Mesenchymal stem cell (in vitro differentiated cells and primary cell): ENCODE measurements at regions not wholly inside any gene's neighbourhood (a gene's known extent, or its start where the extent isn't known, plus 50 kb on each side); places are given as distances from the start of the nearest gene placed in this dataset.

Experiments used
- DNase-seq: peaks from one replicate; pipeline ENCODE4 v3.0.0-alpha.2; 2013
- H2AFZ ChIP-seq: one replicate; pipeline ENCODE4 v1.6.1; 2013; ENCODE audit warnings: low read depth, mild to moderate bottlenecking, control low read depth, inconsistent platforms, low read length, moderate library complexity
- H2AK5ac ChIP-seq: 2 replicates; pipeline ENCODE4 v1.6.1; 2013; ENCODE audit warnings: low read length, moderate library complexity, mild to moderate bottlenecking, inconsistent platforms; ENCODE audit not compliant: severe bottlenecking
- H2BK120ac ChIP-seq: one replicate; pipeline ENCODE4 v1.6.1; 2013; ENCODE audit warnings: low read depth, mild to moderate bottlenecking, inconsistent platforms, low read length, moderate library complexity
- H2BK12ac ChIP-seq, 2 experiments: one replicate each; pipeline ENCODE4 v1.6.1; 2013; ENCODE audit warnings: inconsistent platforms in 2 of 2, low read length in 2 of 2, mild to moderate bottlenecking in 2 of 2, moderate library complexity in 2 of 2, control low read depth in 1 of 2
- H2BK15ac ChIP-seq: one replicate; pipeline ENCODE4 v1.6.1; 2013; ENCODE audit warnings: mild to moderate bottlenecking, low read depth, inconsistent platforms; ENCODE audit not compliant: poor library complexity, severe bottlenecking
- H2BK5ac ChIP-seq: 2 replicates; pipeline ENCODE4 v1.6.1; 2013; ENCODE audit warnings: low read depth, mild to moderate bottlenecking, low read length, control low read depth, inconsistent platforms; ENCODE audit not compliant: poor library complexity, severe bottlenecking
- H3K14ac ChIP-seq, 2 experiments: one replicate each; pipeline ENCODE4 v1.6.1; 2013; ENCODE audit warnings: inconsistent platforms in 2 of 2, low read length in 2 of 2, control low read depth in 1 of 2, mild to moderate bottlenecking in 1 of 2, moderate library complexity in 1 of 2
- H3K18ac ChIP-seq, 2 experiments: one replicate each; pipeline ENCODE4 v1.6.1; 2013; ENCODE audit warnings: inconsistent platforms in 2 of 2, low read length in 2 of 2, control low read depth in 1 of 2, low read depth in 1 of 2, mild to moderate bottlenecking in 1 of 2
- H3K23ac ChIP-seq, 2 experiments: one replicate each; pipeline ENCODE4 v1.6.1; 2013; ENCODE audit warnings: inconsistent platforms in 2 of 2, low read length in 2 of 2, mild to moderate bottlenecking in 2 of 2, moderate library complexity in 2 of 2, control low read depth in 1 of 2
- H3K27ac ChIP-seq: 2 replicates; pipeline ENCODE4 v1.5.1; 2013; ENCODE audit warnings: mild to moderate bottlenecking, moderate library complexity, low read length, control low read depth, inconsistent platforms; ENCODE audit not compliant: poor library complexity, severe bottlenecking
- H3K27me3 ChIP-seq, 2 experiments: 2 replicates each; pipeline versions ENCODE4 v1.6.1 to v1.7.0; 2013; ENCODE audit warnings: low read length in 2 of 2, mild to moderate bottlenecking in 2 of 2, moderate library complexity in 2 of 2, control low read depth in 1 of 2, inconsistent platforms in 1 of 2; ENCODE audit not compliant: control insufficient read depth in 1 of 2, insufficient read depth in 1 of 2
- H3K36me3 ChIP-seq, 2 experiments: 2 replicates each; pipeline versions ENCODE4 v1.6.1 to v1.7.0; 2013; ENCODE audit warnings: low read length in 2 of 2, control low read depth in 1 of 2, inconsistent platforms in 1 of 2, low read depth in 1 of 2, mild to moderate bottlenecking in 1 of 2; ENCODE audit not compliant: insufficient read depth in 2 of 2, control insufficient read depth in 1 of 2
- H3K4ac ChIP-seq, 2 experiments: one replicate each; pipeline ENCODE4 v1.6.1; 2013; ENCODE audit warnings: inconsistent platforms in 2 of 2, low read length in 2 of 2, mild to moderate bottlenecking in 2 of 2, moderate library complexity in 2 of 2, control low read depth in 1 of 2, low read depth in 1 of 2
- H3K4me1 ChIP-seq: 2 replicates; pipeline ENCODE4 v1.6.1; 2013; ENCODE audit warnings: low read depth, low read length, control low read depth; ENCODE audit not compliant: control insufficient read depth, insufficient read depth
- H3K4me2 ChIP-seq: 2 replicates; pipeline ENCODE4 v1.6.1; 2013; ENCODE audit warnings: low read length, mild to moderate bottlenecking, inconsistent platforms; ENCODE audit not compliant: poor library complexity, severe bottlenecking
- H3K4me3 ChIP-seq, 2 experiments: 2 replicates each; pipeline versions ENCODE4 v1.5.1 to v1.7.0; 2013; ENCODE audit warnings: low read length in 2 of 2, mild to moderate bottlenecking in 2 of 2, control low read depth in 1 of 2, low read depth in 1 of 2; ENCODE audit not compliant: insufficient read depth in 1 of 2
- H3K79me1 ChIP-seq: replicated peaks from 2 replicates; pipeline ENCODE4 v1.6.1; 2013; ENCODE audit warnings: mild to moderate bottlenecking, control low read depth, low read length, inconsistent platforms; ENCODE audit not compliant: poor library complexity, severe bottlenecking
- H3K9ac ChIP-seq: 2 replicates; pipeline ENCODE4 v1.7.0; 2013; ENCODE audit warnings: mild to moderate bottlenecking, low read length, moderate library complexity
- H3K9me3 ChIP-seq: 2 replicates; pipeline ENCODE4 v1.7.0; 2013; ENCODE audit warnings: mild to moderate bottlenecking, low read length; ENCODE audit not compliant: control insufficient read depth
- H4K8ac ChIP-seq: one replicate; pipeline ENCODE4 v1.6.1; 2013; ENCODE audit warnings: inconsistent platforms, mild to moderate bottlenecking, low read length, moderate library complexity
- H4K91ac ChIP-seq: one replicate; pipeline ENCODE4 v1.6.1; 2013; ENCODE audit warnings: mild to moderate bottlenecking, low read length, inconsistent platforms
- WGBS: methylation state at CpG from one replicate; pipeline ENCODE4 v1.1.7; 2013; ENCODE audit warnings: mixed read lengths; 5-methylcytosine and 5-hydroxymethylcytosine counted together

GRCh38 chr22:47596176-47596690 is 833.8 kb downstream of the TBC1D22A start:
- Histone ChIP-seq H3K79me1 (no peaks in the 10 kb centered on the region), H3K18ac (no peak overlapping the region), H3K23ac (no peak overlapping the region), H3K14ac (no peak overlapping the region), H2BK15ac (no peak overlapping the region), H3K4me2 (no peak overlapping the region), H2BK120ac (no peak overlapping the region), H3K9ac (no peak overlapping the region), H3K36me3 (no peaks in the 10 kb centered on the region), H4K8ac (no peak overlapping the region), H3K4me1 (no peaks in the 10 kb centered on the region), H2BK5ac (no peak overlapping the region), H2BK12ac (no peak overlapping the region), H3K27me3 (no peaks in the 10 kb centered on the region), H3K27ac (no peak overlapping the region), H2AK5ac (no peak overlapping the region), H3K4me3 (no peak overlapping the region), H2AFZ (no peak overlapping the region), H3K9me3 (peaks cover 4% of the 10 kb centered on the region), H3K4ac (no peak overlapping the region), H4K91ac (no peak overlapping the region)
- 77% methylated on average over 9 of the region's 9 CpGs for WGBS
- no peak for DNase-seq

GRCh38 chr22:47594836-47595521 is 832.5 kb downstream of the TBC1D22A start:
- Histone ChIP-seq H3K27me3 (no peaks in the 10 kb centered on the region), H4K8ac (no peak overlapping the region), H3K18ac (no peak overlapping the region), H3K14ac (no peak overlapping the region), H3K4me2 (no peak overlapping the region), H2BK120ac (no peak overlapping the region), H2BK15ac (no peak overlapping the region), H3K4ac (no peak overlapping the region), H3K4me1 (no peaks in the 10 kb centered on the region), H3K27ac (no peak overlapping the region), H3K23ac (no peak overlapping the region), H4K91ac (no peak overlapping the region), H3K79me1 (no peaks in the 10 kb centered on the region), H2BK12ac (no peak overlapping the region), H2AK5ac (no peak overlapping the region), H3K9ac (no peak overlapping the region), H2BK5ac (no peak overlapping the region), H2AFZ (no peak overlapping the region), H3K9me3 (peaks cover 4% of the 10 kb centered on the region), H3K4me3 (no peak overlapping the region), H3K36me3 (no peaks in the 10 kb centered on the region)
- DNase-seq, result no peak
- WGBS, result 71% methylated on average over 6 of the region's 6 CpGs

- Histone ChIP-seq H2AK5ac (no peak overlapping the region), H4K91ac (no peak overlapping the region)
- WGBS, result 84% methylated on average over 15 of the region's 15 CpGs
Measured at GRCh38 chr22:47593911-47594311, 831.5 kb downstream of the TBC1D22A start.

GRCh38 chr22:47593291-47593690 is 830.8 kb downstream of the TBC1D22A start:
- Histone ChIP-seq H4K8ac (no peak overlapping the region), H4K91ac (no peak overlapping the region)
- 84% methylated on average over 12 of the region's 13 CpGs for WGBS

More at GRCh38 chr22:47593911-47594311, 831.5 kb downstream of the TBC1D22A start:
- Histone ChIP-seq H3K23ac (no peak overlapping the region), H3K4ac (no peak overlapping the region), H3K4me1 (no peaks in the 10 kb centered on the region), H3K9me3 (peaks cover 4% of the 10 kb centered on the region), H2BK5ac (no peak overlapping the region), H3K14ac (no peak overlapping the region), H4K8ac (no peak overlapping the region), H3K27me3 (no peaks in the 10 kb centered on the region), H3K79me1 (no peaks in the 10 kb centered on the region), H2BK12ac (no peak overlapping the region), H3K4me2 (no peak overlapping the region), H3K18ac (no peak overlapping the region), H2BK120ac (no peak overlapping the region), H3K4me3 (no peak overlapping the region), H2BK15ac (no peak overlapping the region), H3K27ac (no peak overlapping the region), H3K36me3 (no peaks in the 10 kb centered on the region), H2AFZ (no peak overlapping the region), H3K9ac (no peak overlapping the region)
- no peak for DNase-seq

More at GRCh38 chr22:47593291-47593690, 830.8 kb downstream of the TBC1D22A start:
- no peak overlapping the region for H2BK12ac ChIP-seq
- H3K27ac ChIP-seq, result no peak overlapping the region
- no peak overlapping the region for H2BK5ac ChIP-seq
- H2AK5ac ChIP-seq, result no peak overlapping the region
- H3K4me2 ChIP-seq, result no peak overlapping the region
- no peaks in the 10 kb centered on the region for H3K27me3 ChIP-seq
- H2BK120ac ChIP-seq, result no peak overlapping the region
- H2AFZ ChIP-seq, result no peak overlapping the region
- no peak overlapping the region for H2BK15ac ChIP-seq
- no peak overlapping the region for H3K23ac ChIP-seq
- H3K4me3 ChIP-seq, result no peak overlapping the region
- no peaks in the 10 kb centered on the region for H3K4me1 ChIP-seq
- no peak overlapping the region for H3K4ac ChIP-seq
- no peak overlapping the region for H3K9ac ChIP-seq
- no peaks in the 10 kb centered on the region for H3K79me1 ChIP-seq
- no peak overlapping the region for H3K18ac ChIP-seq
- DNase-seq, result no peak
- no peaks in the 10 kb centered on the region for H3K36me3 ChIP-seq
- H3K9me3 ChIP-seq, result peaks cover 4% of the 10 kb centered on the region
- no peak overlapping the region for H3K14ac ChIP-seq
